ENCODE measurements at regions not wholly inside any gene's neighbourhood (a gene's known extent, or its start where the extent isn't known, plus 50 kb on each side); places are given as distances from the start of the nearest gene placed in this dataset.

DNA sequence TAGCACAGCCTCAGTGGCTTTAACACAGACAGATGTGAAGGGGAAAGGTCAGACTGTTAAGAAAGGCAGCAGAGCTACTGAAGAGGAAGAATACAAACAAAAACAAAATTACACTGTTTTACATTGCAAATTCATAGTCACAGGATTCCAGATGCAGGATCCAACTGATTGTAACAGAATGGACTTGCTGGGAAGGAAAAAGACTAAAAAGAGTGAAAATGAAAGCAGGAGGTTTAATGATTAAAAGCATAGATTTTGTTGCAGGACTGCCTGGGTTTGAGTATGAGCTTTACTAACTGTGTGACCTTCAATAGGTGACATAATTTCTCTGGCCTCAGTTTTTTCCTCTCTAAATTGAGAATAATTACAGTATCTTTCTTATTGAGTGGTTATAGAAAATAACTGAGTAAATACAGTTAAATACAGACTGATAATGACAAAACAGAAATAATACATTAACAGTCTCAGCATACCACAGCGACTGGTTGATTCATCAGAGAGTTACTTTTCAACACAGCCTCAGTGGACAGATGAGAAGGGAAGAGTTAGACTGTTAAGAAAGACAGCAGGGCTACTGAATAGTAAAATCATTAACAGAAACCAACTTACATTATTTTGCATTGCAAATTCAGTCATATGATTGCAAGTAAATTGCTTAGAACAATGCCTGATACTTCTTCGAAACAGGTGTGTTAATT lies 704.2 kb upstream of the TENM4 start:
- no peak for DNase-seq (ENCODE audit: low read depth)
- Histone ChIP-seq H3K27me3 (replicated peaks; ENCODE audit: control insufficient read depth, insufficient read depth, low read length) (no peaks in the 10 kb centered on the region), H3K9ac (ENCODE audit: low read length) (peak overlapping the region; percentile 26), H3K9me3 (ENCODE audit: control insufficient read depth, low read length) (no peaks in the 10 kb centered on the region), H3K4me1 (ENCODE audit: control insufficient read depth, insufficient read depth, low read length) (peaks cover 9% of the 10 kb centered on the region), H3K36me3 (ENCODE audit: control insufficient read depth, insufficient read depth, low read length, severe bottlenecking) (no peaks in the 10 kb centered on the region), H3K4me3 (ENCODE audit: low read length) (peak overlapping the region; percentile 22)

DNA sequence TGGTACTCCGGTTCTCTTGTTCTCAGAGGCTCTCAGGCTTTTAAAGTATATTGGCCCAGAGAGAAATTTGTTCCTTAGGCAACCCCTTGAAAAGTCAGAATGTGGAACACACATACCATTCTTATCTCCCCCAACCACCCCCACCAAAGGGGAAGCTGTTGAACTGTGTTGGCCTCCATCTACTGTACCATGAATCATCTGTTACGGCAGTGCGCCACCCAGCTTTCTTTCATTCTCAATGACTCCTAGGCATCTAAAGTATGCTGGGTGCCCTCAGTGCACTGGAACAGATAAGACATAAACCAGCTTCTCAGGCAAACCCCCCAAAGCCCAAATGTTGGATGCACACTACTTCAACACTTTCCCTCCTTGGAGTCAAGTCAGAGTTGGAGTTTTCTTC lies 696.2 kb upstream of the TENM4 start:
- no peak overlapping the region for H3K4me3 ChIP-seq (ENCODE audit: low read length)
- no peaks in the 10 kb centered on the region for H3K36me3 ChIP-seq (ENCODE audit: control insufficient read depth, insufficient read depth, low read length, severe bottlenecking)
- no peak overlapping the region for H3K9ac ChIP-seq (ENCODE audit: low read length)
- no peaks in the 10 kb centered on the region for H3K4me1 ChIP-seq (ENCODE audit: control insufficient read depth, insufficient read depth, low read length)
- no peaks in the 10 kb centered on the region for H3K9me3 ChIP-seq (ENCODE audit: control insufficient read depth, low read length)
- H3K27me3 ChIP-seq (replicated peaks; ENCODE audit: control insufficient read depth, insufficient read depth, low read length) = no peaks in the 10 kb centered on the region
- peak; percentile 37 for DNase-seq (ENCODE audit: low read depth)

DNA sequence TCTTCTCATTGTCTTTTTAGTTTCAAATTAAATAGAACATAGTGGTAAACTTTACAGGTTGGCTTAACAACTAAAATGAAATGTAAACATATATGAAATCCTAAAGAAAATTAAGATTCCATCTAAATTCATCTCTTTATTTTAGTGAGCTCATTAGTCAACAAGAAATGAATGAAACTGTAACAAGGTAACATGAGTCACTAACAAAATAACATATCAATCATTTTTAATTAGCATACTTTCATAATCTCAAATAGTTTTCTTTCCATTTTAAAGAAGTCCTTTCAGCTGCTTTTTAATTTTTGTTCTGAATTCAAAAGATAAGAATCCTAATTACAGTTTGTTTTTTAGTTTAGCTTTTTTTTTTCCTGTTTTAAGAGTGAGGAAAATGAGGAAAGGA lies 688.6 kb upstream of the TENM4 start:
- no peak for DNase-seq (ENCODE audit: low read depth)
- Histone ChIP-seq H3K9ac (ENCODE audit: low read length) (no peak overlapping the region), H3K27me3 (replicated peaks; ENCODE audit: control insufficient read depth, insufficient read depth, low read length) (no peaks in the 10 kb centered on the region), H3K9me3 (ENCODE audit: control insufficient read depth, low read length) (peaks cover 3% of the 10 kb centered on the region), H3K36me3 (ENCODE audit: control insufficient read depth, insufficient read depth, low read length, severe bottlenecking) (no peaks in the 10 kb centered on the region), H3K4me1 (ENCODE audit: control insufficient read depth, insufficient read depth, low read length) (peaks cover 9% of the 10 kb centered on the region), H3K4me3 (ENCODE audit: low read length) (no peak overlapping the region)

DNA sequence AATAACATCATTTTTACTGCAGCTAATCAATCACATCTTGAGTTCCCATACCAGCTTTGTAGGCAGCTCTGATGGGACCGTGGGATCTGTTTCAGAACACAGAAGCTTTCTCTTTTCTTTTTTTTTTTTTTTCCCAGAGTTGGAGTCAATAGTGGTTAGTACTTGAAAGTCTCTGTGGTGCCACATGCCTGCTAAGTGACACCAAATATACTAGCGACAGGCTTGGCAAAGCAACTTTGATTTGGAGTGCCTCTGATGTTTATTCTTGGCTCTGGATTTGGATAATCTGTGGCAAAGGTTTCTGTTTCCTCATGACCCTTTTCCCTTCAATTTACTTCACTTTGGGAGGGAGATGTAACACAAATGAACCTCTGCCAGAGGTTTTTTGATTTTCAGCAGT lies 681.4 kb upstream of the TENM4 start:
- DNase-seq (ENCODE audit: low read depth) = no peak
- Histone ChIP-seq H3K4me1 (ENCODE audit: control insufficient read depth, insufficient read depth, low read length) (peaks cover 24% of the 10 kb centered on the region), H3K27me3 (replicated peaks; ENCODE audit: control insufficient read depth, insufficient read depth, low read length) (no peaks in the 10 kb centered on the region), H3K4me3 (ENCODE audit: low read length) (peak overlapping the region; percentile 30), H3K9ac (ENCODE audit: low read length) (peak overlapping the region; percentile 11), H3K36me3 (ENCODE audit: control insufficient read depth, insufficient read depth, low read length, severe bottlenecking) (no peaks in the 10 kb centered on the region), H3K9me3 (ENCODE audit: control insufficient read depth, low read length) (peaks cover 7% of the 10 kb centered on the region)

DNA sequence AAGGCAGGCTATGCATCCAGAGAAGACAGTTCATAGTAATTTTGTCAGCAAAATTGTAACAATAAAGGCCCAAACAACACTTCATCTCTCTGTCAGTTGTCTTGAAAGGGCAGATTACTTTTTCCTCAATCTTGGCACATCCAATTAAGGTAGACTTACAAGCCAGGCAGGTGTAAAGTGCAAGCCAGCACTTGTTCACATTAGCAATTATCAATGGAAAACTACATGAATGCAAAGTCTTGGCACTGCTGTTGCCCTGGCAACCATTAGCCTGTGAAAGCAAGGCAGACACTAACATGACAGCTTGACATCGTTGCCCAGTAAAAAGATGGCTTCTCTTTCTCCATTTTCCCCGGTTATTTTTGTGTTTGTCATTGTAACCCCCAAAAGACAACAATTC lies 677.2 kb upstream of the TENM4 start:
- Histone ChIP-seq H3K9me3 (ENCODE audit: control insufficient read depth, low read length) (no peaks in the 10 kb centered on the region), H3K4me1 (ENCODE audit: control insufficient read depth, insufficient read depth, low read length) (peaks cover 15% of the 10 kb centered on the region), H3K27me3 (replicated peaks; ENCODE audit: control insufficient read depth, insufficient read depth, low read length) (no peaks in the 10 kb centered on the region), H3K9ac (ENCODE audit: low read length) (no peak overlapping the region), H3K36me3 (ENCODE audit: control insufficient read depth, insufficient read depth, low read length, severe bottlenecking) (no peaks in the 10 kb centered on the region), H3K4me3 (ENCODE audit: low read length) (no peak overlapping the region)
- no peak for DNase-seq (ENCODE audit: low read depth)

DNA sequence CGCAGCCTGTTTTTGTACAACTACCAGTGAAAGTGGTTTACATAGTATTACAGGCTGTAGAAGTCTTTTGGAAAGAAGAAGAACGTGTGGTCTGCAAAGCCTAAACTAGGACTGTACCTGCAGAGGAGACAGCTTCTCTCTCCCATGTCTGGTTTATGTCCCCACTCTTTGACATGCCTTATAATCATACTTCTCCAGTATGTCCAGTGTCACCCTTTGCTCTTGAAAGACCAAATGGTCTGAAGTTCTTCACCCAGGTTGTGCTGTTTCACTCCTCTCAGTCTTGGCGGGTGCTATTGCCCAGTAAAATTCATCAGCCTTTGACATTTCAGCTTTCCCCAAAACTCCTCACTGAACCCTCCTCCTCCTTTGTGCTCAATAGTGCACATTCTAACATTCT lies 676.0 kb upstream of the TENM4 start:
- no peak overlapping the region for H3K4me3 ChIP-seq (ENCODE audit: low read length)
- DNase-seq (ENCODE audit: low read depth) = no peak
- peaks cover 4% of the 10 kb centered on the region for H3K4me1 ChIP-seq (ENCODE audit: control insufficient read depth, insufficient read depth, low read length)
- H3K9me3 ChIP-seq (ENCODE audit: control insufficient read depth, low read length) = no peaks in the 10 kb centered on the region
- no peaks in the 10 kb centered on the region for H3K27me3 ChIP-seq (replicated peaks; ENCODE audit: control insufficient read depth, insufficient read depth, low read length)
- H3K36me3 ChIP-seq (ENCODE audit: control insufficient read depth, insufficient read depth, low read length, severe bottlenecking) = no peaks in the 10 kb centered on the region
- H3K9ac ChIP-seq (ENCODE audit: low read length) = no peak overlapping the region

DNA sequence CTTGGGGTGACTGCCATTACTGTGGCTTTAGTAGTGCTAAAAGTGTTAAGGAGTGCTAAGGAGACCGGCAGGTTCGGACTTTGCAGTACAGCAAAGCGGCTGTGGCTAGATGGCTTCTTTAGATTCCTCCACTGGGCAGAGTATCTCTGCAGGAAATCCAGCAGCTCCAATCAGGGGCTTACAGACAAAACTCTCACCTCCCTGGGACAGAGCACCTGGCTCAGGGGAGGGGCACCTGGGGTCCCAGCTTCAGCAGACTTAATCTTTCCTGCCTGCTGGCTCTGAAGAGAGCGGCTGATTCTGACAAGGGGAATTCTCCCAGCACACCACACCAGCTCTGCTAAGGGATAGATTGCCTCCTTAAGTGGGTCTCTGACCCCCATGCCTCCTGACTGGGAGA lies 668.8 kb upstream of the TENM4 start:
- no peaks in the 10 kb centered on the region for H3K4me1 ChIP-seq (ENCODE audit: control insufficient read depth, insufficient read depth, low read length)
- H3K36me3 ChIP-seq (ENCODE audit: control insufficient read depth, insufficient read depth, low read length, severe bottlenecking) = no peaks in the 10 kb centered on the region
- H3K4me3 ChIP-seq (ENCODE audit: low read length) = no peak overlapping the region
- peaks cover 4% of the 10 kb centered on the region for H3K27me3 ChIP-seq (replicated peaks; ENCODE audit: control insufficient read depth, insufficient read depth, low read length)
- DNase-seq (ENCODE audit: low read depth) = no peak
- no peak overlapping the region for H3K9ac ChIP-seq (ENCODE audit: low read length)
- no peaks in the 10 kb centered on the region for H3K9me3 ChIP-seq (ENCODE audit: control insufficient read depth, low read length)

DNA sequence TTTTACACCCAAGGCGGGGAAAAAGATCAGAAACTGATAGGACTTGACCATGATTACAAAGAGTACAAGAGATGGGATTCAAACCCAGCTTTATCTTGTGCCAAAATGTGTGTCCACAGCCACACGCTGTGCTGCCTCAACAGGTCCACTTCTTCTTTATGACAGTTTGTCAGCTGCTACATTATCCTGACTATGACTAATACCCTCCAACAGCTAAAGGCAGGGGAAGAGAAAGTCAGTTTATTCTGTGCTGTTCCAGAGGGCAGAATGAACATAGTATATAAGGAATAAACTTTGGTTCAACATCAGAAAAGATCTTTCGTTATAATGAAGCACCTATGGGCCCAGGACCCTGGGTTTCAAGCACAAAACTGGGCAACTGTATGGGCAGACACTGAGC lies 668.2 kb upstream of the TENM4 start:
- Histone ChIP-seq H3K36me3 (ENCODE audit: control insufficient read depth, insufficient read depth, low read length, severe bottlenecking) (no peaks in the 10 kb centered on the region), H3K27me3 (replicated peaks; ENCODE audit: control insufficient read depth, insufficient read depth, low read length) (peaks cover 4% of the 10 kb centered on the region), H3K4me3 (ENCODE audit: low read length) (no peak overlapping the region), H3K9ac (ENCODE audit: low read length) (no peak overlapping the region), H3K9me3 (ENCODE audit: control insufficient read depth, low read length) (no peaks in the 10 kb centered on the region), H3K4me1 (ENCODE audit: control insufficient read depth, insufficient read depth, low read length) (peaks cover 2% of the 10 kb centered on the region)
- no peak for DNase-seq (ENCODE audit: low read depth)

DNA sequence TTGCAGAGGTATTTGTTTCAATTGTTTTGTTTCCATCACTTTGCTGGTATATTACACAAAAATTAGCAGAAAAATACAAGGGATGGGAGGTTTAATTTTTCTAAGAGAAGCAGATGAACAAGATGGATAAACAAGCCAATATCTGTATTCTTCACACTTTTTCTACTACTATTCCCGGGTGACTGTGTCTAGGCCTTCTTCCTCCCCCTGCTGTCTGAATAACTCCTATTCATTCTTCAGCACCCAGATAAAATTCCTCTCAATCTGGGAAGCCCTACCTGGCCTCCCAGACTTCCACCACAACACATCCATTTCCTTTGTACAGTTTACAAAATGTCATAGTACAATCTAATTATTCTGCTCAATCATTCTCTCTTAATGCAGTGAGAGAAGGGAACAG lies 666.6 kb upstream of the TENM4 start:
- Histone ChIP-seq H3K4me3 (ENCODE audit: low read length) (no peak overlapping the region), H3K36me3 (ENCODE audit: control insufficient read depth, insufficient read depth, low read length, severe bottlenecking) (no peaks in the 10 kb centered on the region), H3K27me3 (replicated peaks; ENCODE audit: control insufficient read depth, insufficient read depth, low read length) (peaks cover 4% of the 10 kb centered on the region), H3K9me3 (ENCODE audit: control insufficient read depth, low read length) (no peaks in the 10 kb centered on the region), H3K4me1 (ENCODE audit: control insufficient read depth, insufficient read depth, low read length) (peaks cover 10% of the 10 kb centered on the region), H3K9ac (ENCODE audit: low read length) (no peak overlapping the region)
- DNase-seq (ENCODE audit: low read depth) = no peak

DNA sequence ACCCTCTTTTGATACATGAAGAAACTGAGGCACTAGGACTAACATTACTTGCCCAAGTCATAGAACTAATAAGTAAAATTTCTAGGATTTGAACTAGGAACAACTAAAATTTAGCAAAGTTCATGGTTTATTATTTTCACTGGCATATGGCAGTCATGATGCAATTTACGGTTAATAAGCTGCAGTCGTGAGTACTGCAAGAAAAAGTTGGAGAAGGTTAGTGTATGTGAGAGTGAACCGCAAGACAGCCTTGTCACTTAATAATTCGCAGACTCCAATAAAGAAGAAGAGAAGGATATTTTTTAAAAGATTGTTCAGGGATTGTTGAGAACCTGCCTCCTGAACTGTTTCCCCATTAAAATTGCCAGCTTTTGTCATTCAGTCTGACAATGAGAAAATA lies 663.4 kb upstream of the TENM4 start:
- no peak overlapping the region for H3K4me3 ChIP-seq (ENCODE audit: low read length)
- no peak for DNase-seq (ENCODE audit: low read depth)
- no peak overlapping the region for H3K9ac ChIP-seq (ENCODE audit: low read length)
- H3K27me3 ChIP-seq (replicated peaks; ENCODE audit: control insufficient read depth, insufficient read depth, low read length) = no peaks in the 10 kb centered on the region
- H3K36me3 ChIP-seq (ENCODE audit: control insufficient read depth, insufficient read depth, low read length, severe bottlenecking) = no peaks in the 10 kb centered on the region
- peaks cover 10% of the 10 kb centered on the region for H3K4me1 ChIP-seq (ENCODE audit: control insufficient read depth, insufficient read depth, low read length)
- H3K9me3 ChIP-seq (ENCODE audit: control insufficient read depth, low read length) = no peaks in the 10 kb centered on the region

DNA sequence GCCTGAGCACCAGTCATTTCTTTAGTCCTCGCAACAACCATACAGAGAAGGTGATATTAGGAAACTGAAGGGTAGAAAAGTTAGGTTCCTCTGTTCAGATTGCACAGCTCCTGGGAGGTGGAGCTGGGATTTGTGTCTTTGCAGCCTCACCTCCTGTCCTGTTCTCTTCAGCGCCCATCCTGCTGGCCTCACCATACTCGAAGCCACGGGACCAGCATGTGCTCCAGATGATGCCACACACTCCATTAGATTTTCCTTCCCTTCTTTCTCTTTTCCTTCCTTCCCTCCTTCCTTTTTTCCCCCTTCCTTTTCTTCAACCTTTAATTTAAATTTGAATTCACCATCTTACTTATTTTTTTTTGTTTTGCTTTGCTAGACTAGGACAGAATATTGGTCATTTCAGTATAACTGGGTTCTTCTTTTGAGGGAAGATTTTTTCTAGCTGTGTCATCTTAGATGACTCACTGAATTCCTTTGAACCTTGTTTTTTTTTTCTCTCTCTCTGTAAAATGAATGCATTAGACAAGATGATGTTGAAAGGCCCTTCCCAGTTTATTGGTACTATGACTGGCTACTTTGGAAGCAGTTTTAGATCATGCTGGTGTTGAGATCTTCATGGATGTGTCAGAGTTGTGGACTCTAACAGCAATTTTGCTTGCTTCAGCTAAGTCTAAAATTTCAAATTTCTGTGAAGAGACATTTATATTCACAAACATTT lies 662.5 kb upstream of the TENM4 start:
- Histone ChIP-seq H3K27me3 (replicated peaks; ENCODE audit: control insufficient read depth, insufficient read depth, low read length) (no peaks in the 10 kb centered on the region), H3K4me1 (ENCODE audit: control insufficient read depth, insufficient read depth, low read length) (peaks cover 10% of the 10 kb centered on the region), H3K36me3 (ENCODE audit: control insufficient read depth, insufficient read depth, low read length, severe bottlenecking) (no peaks in the 10 kb centered on the region), H3K4me3 (ENCODE audit: low read length) (no peak overlapping the region), H3K9me3 (ENCODE audit: control insufficient read depth, low read length) (no peaks in the 10 kb centered on the region), H3K9ac (ENCODE audit: low read length) (no peak overlapping the region)
- peak; percentile 82 for DNase-seq (ENCODE audit: low read depth)

All from adipocyte (in vitro differentiated cells).